ENCODE measurements at regions not wholly inside any gene's neighbourhood (a gene's known extent, or its start where the extent isn't known, plus 50 kb on each side); places are given as distances from the start of the nearest gene placed in this dataset.

- TF ChIP-seq HDGF (IDR thresholded peaks at IDR 0.05; ENCODE audit: borderline replicate concordance): no peak
- no peak for TF ChIP-seq FOXK2 (IDR thresholded peaks at IDR 0.05)
- no peak for TF ChIP-seq L3MBTL2 (conservative IDR thresholded peaks at IDR 0.05)
- no peak for TF ChIP-seq ZNF384 (IDR thresholded peaks at IDR 0.05)
Measured at GRCh38 chr18:39942702-39943101, 2012.3 kb upstream of the PIK3C3 start.

Data from HEK293T (cell line).